GM12892 (cell line): ENCODE measurements at regions not wholly inside any gene's neighbourhood (a gene's known extent, or its start where the extent isn't known, plus 50 kb on each side); places are given as distances from the start of the nearest gene placed in this dataset.

Experiments
- POLR2A ChIP-seq: IDR thresholded peaks from 2 replicates; pipeline ENCODE4 v1.6.1; 2011; ENCODE audit warnings: low read depth, low read length, control low read depth
- POLR2AphosphoS5 ChIP-seq: IDR thresholded peaks from 2 replicates; pipeline ENCODE4 v1.6.1; 2011; ENCODE audit warnings: low read depth, low read length, control low read depth
- TAF1 ChIP-seq: IDR thresholded peaks from 2 replicates; pipeline ENCODE4 v1.6.1; 2011; ENCODE audit warnings: low read depth, mild to moderate bottlenecking, control low read depth, low read length, borderline replicate concordance

DNA sequence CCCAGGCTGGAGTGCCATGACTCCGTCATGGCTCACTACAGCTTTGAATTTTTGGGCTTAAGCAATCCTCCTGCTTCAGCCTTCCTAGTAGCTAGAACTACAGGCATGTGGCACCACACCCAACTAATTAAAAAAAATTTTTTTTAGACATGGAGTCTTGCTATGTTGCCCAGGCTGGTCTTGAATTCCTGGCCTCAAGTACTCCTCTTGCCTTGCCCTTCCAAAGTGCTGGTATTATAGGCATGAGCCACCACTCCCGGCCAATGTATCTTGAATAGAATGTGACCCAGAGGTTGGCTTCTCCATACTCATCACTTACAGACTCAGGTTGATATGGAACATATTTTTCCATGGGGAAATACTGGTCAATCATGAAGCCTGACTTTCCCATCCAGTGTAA is 51.2 kb upstream of the JAK2 start:
- TF ChIP-seq TAF1 (no peak), POLR2AphosphoS5 (no peak), POLR2A (no peak)
